ENCODE measurements at regions not wholly inside any gene's neighbourhood (a gene's known extent, or its start where the extent isn't known, plus 50 kb on each side); places are given as distances from the start of the nearest gene placed in this dataset.

- intact Hi-C loops (cut with DNase I) = no loop called here
- DNase-seq (no peak), ATAC-seq (ENCODE audit: poor library complexity) (peak; percentile 79)
Measured at GRCh38 chr2:18473241-18474181, 86.9 kb downstream of the RDH14 start.

GRCh38 chr2:18467749-18468360 is 92.6 kb downstream of the RDH14 start:
- peak; percentile 48 for DNase-seq
- intact Hi-C loops (cut with DNase I) = no loop called here
- ATAC-seq (ENCODE audit: poor library complexity) = peak; percentile 83

GRCh38 chr2:18465979-18466378 is 94.5 kb downstream of the RDH14 start:
- DNase-seq (no peak), ATAC-seq (ENCODE audit: poor library complexity) (no peak)
- intact Hi-C loops (cut with DNase I) = no loop called here

GRCh38 chr2:18464913-18465312 is 95.5 kb downstream of the RDH14 start:
- intact Hi-C loops (cut with DNase I) = no loop called here
- no peak for ATAC-seq (ENCODE audit: poor library complexity)
- DNase-seq = no peak

- intact Hi-C loops (cut with DNase I) = no loop called here
- ATAC-seq (ENCODE audit: poor library complexity) (peak; percentile 76), DNase-seq (no peak)
Measured at GRCh38 chr2:18456026-18456425, 104.4 kb downstream of the RDH14 start.

- peak; percentile 71 for ATAC-seq (ENCODE audit: poor library complexity)
- DNase-seq = no peak
- intact Hi-C loops (cut with DNase I) = no loop called here
Measured at GRCh38 chr2:18455236-18455862, 105.1 kb downstream of the RDH14 start.

GRCh38 chr2:18454692-18455235 is 105.7 kb downstream of the RDH14 start:
- intact Hi-C loops (cut with DNase I) = no loop called here
- ATAC-seq (ENCODE audit: poor library complexity) (peak; percentile 52), DNase-seq (no peak)

- ATAC-seq (ENCODE audit: poor library complexity) (no peak), DNase-seq (no peak)
- intact Hi-C loops (cut with DNase I) = no loop called here
Measured at GRCh38 chr2:18446715-18447114, 113.7 kb downstream of the RDH14 start.

GRCh38 chr2:18445433-18446320 is 114.8 kb downstream of the RDH14 start:
- DNase-seq (peak; percentile 42), ATAC-seq (ENCODE audit: poor library complexity) (peak; percentile 93)
- intact Hi-C loops (cut with DNase I) = no loop called here

GRCh38 chr2:18444806-18445205 is 115.6 kb downstream of the RDH14 start:
- intact Hi-C loops (cut with DNase I) = loop anchor here (5.0 kb wide), 1 partner anchor 67 kb away; no protein-coding TSS in a partner anchor
- ATAC-seq (ENCODE audit: poor library complexity) (no peak), DNase-seq (no peak)

- ATAC-seq (ENCODE audit: poor library complexity) (no peak), DNase-seq (no peak)
- intact Hi-C loops (cut with DNase I) = loop anchor here (5.0 kb wide), 1 partner anchor 71 kb away; no protein-coding TSS in a partner anchor
Measured at GRCh38 chr2:18441583-18441982, 118.9 kb downstream of the RDH14 start.

GRCh38 chr2:18440777-18441176 is 119.7 kb downstream of the RDH14 start:
- intact Hi-C loops (cut with DNase I) = loop anchor here (5.0 kb wide), 1 partner anchor 72 kb away; no protein-coding TSS in a partner anchor
- DNase-seq = no peak
- ATAC-seq (ENCODE audit: poor library complexity) = no peak

- intact Hi-C loops (cut with DNase I) = loop anchor here (5.0 kb wide), 1 partner anchor 72 kb away; no protein-coding TSS in a partner anchor
- DNase-seq (no peak), ATAC-seq (ENCODE audit: poor library complexity) (no peak)
Measured at GRCh38 chr2:18440141-18440661, 120.3 kb downstream of the RDH14 start.

GRCh38 chr2:18439716-18440115 is 120.7 kb downstream of the RDH14 start:
- intact Hi-C loops (cut with DNase I) = loop anchor here (5.0 to 10.0 kb wide), 2 partner anchors 73 to 925 kb away; no protein-coding TSS in a partner anchor
- DNase-seq (no peak), ATAC-seq (ENCODE audit: poor library complexity) (no peak)

GRCh38 chr2:18437909-18438308 is 122.5 kb downstream of the RDH14 start:
- DNase-seq (no peak), ATAC-seq (ENCODE audit: poor library complexity) (no peak)
- intact Hi-C loops (cut with DNase I) = loop anchor here (10.0 kb wide), 1 partner anchor 927 kb away; no protein-coding TSS in a partner anchor

- intact Hi-C loops (cut with DNase I) = loop anchor here (10.0 kb wide), 1 partner anchor 928 kb away; no protein-coding TSS in a partner anchor
- DNase-seq (no peak), ATAC-seq (ENCODE audit: poor library complexity) (no peak)
Measured at GRCh38 chr2:18436503-18437005, 123.9 kb downstream of the RDH14 start.

GRCh38 chr2:18435426-18436037 is 124.9 kb downstream of the RDH14 start:
- intact Hi-C loops (cut with DNase I) = loop anchor here (10.0 kb wide), 1 partner anchor 929 kb away; no protein-coding TSS in a partner anchor
- DNase-seq (no peak), ATAC-seq (ENCODE audit: poor library complexity) (peak; percentile 61)
